ENCODE measurements at regions not wholly inside any gene's neighbourhood (a gene's known extent, or its start where the extent isn't known, plus 50 kb on each side); places are given as distances from the start of the nearest gene placed in this dataset.

DNA sequence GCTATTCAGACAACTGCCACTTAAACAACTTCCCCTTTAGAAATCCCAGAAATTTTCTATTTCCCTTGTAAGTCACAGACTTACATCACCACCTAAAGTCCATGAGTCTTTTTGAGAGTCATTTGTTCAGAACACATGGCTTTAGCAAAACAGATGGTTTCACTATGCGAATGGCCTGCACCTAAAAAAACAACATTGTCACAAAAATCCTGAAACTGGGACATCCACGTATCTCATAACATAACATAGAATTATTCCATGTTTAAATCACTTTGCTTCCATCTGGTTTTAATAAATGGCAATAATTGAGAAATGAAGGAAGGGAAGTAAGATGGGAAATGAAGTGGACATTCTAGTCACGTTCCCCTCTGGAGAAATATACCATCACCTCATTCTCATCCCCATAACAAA, 155.3 kb upstream of the EDNRA start:
- TF ChIP-seq POLR2AphosphoS5 (IDR thresholded peaks at IDR 0.05): no peak
- TF ChIP-seq, protein P1, sequence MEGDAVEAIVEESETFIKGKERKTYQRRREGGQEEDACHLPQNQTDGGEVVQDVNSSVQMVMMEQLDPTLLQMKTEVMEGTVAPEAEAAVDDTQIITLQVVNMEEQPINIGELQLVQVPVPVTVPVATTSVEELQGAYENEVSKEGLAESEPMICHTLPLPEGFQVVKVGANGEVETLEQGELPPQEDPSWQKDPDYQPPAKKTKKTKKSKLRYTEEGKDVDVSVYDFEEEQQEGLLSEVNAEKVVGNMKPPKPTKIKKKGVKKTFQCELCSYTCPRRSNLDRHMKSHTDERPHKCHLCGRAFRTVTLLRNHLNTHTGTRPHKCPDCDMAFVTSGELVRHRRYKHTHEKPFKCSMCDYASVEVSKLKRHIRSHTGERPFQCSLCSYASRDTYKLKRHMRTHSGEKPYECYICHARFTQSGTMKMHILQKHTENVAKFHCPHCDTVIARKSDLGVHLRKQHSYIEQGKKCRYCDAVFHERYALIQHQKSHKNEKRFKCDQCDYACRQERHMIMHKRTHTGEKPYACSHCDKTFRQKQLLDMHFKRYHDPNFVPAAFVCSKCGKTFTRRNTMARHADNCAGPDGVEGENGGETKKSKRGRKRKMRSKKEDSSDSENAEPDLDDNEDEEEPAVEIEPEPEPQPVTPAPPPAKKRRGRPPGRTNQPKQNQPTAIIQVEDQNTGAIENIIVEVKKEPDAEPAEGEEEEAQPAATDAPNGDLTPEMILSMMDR (IDR thresholded peaks at IDR 0.05): no peak
- TF ChIP-seq EP300 (IDR thresholded peaks at IDR 0.05): no peak
